Esophagus muscularis mucosa (tissue), 4 donors: ENCODE measurements at regions not wholly inside any gene's neighbourhood (a gene's known extent, or its start where the extent isn't known, plus 50 kb on each side); places are given as distances from the start of the nearest gene placed in this dataset.

Source experiments
- DNase-seq: peaks from one replicate; pipeline ENCODE4 v3.0.0-alpha.2; 2017; ENCODE audit errors: extremely low spot score
- H3K27ac ChIP-seq, 4 donors: fragments of 200-600 bp; sonication (generic); replicated peaks in 1 of 4; 1 replicate in 3 of 4; 2 replicates in 1 of 4; pipeline ENCODE4 v1.5.1; 2016 to 2019; ENCODE audit warnings: mild to moderate bottlenecking in 1 of 4
- H3K27me3 ChIP-seq, 4 donors: fragments of 200-600 bp; sonication (generic); one replicate each; pipeline versions ENCODE4 v1.5.1 to v1.6.0; 2016 to 2019
- H3K36me3 ChIP-seq, 4 donors: fragments of 200-600 bp; sonication (generic); one replicate each; pipeline ENCODE4 v1.5.1; 2016 to 2019
- H3K4me1 ChIP-seq, 4 donors: fragments of 200-600 bp; sonication (generic); one replicate each; pipeline ENCODE4 v1.5.1; 2016 to 2019
- H3K4me3 ChIP-seq, 4 donors: fragments of 200-600 bp; sonication (generic); 1 replicate in 2 of 4; 2 replicates in 2 of 4; pipeline ENCODE4 v1.5.1; 2016 to 2019; ENCODE audit warnings: mild to moderate bottlenecking in 4 of 4, moderate library complexity in 1 of 4
- H3K9me3 ChIP-seq, 4 donors: fragments of 200-600 bp; sonication (generic); 1 replicate in 3 of 4; 2 replicates in 1 of 4; pipeline ENCODE4 v1.5.1; 2016 to 2019
- CTCF ChIP-seq, 3 experiments: fragments of 200-600 bp in 2 of 3; fragments of 450-650 bp in 1 of 3; sonication (generic) in 2 of 3; IDR thresholded peaks; one replicate each; pipeline ENCODE4 v1.5.1; 2017 to 2019; ENCODE audit warnings: antibody characterized with exemption in 3 of 3, mild to moderate bottlenecking in 2 of 3, moderate library complexity in 1 of 3
- EP300 ChIP-seq: sonication (generic); formaldehyde crosslinking; IDR thresholded peaks from one replicate; pipeline ENCODE4 v1.6.1; 2017; ENCODE audit warnings: antibody characterized with exemption
- POLR2A ChIP-seq: fragments of 450-650 bp; IDR thresholded peaks from one replicate; pipeline ENCODE4 v1.6.1; 2017; ENCODE audit warnings: antibody characterized with exemption, moderate library complexity, mild to moderate bottlenecking, low read depth
- POLR2AphosphoS5 ChIP-seq, 2 donors: sonication (generic); formaldehyde crosslinking; IDR thresholded peaks; one replicate each; pipeline ENCODE4 v1.6.1; 2017; ENCODE audit warnings: antibody characterized with exemption in 2 of 2
- WGBS: methylation state at CpG from one replicate; pipeline ENCODE4 v1.1.5; 2018; 5-methylcytosine and 5-hydroxymethylcytosine counted together
- intact Hi-C: fragments of 100-400 bp; cut with DNase I; formaldehyde crosslinking; loops from one replicate; pipeline ENCODE4 v1.15.1; 2023

GRCh38 chr11:32232516-32232915, 141.6 kb downstream of the RCN1 start:
- Histone ChIP-seq H3K9me3 (no peaks in the 10 kb centered on the region), H3K27ac (no peak overlapping the region), H3K4me3 (no peak overlapping the region), H3K36me3 (no peaks in the 10 kb centered on the region), H3K4me1 (no peaks in the 10 kb centered on the region), H3K27me3 (no peaks in the 10 kb centered on the region)
- no peak for TF ChIP-seq POLR2A
- no peak for TF ChIP-seq EP300
- TF ChIP-seq CTCF (IDR thresholded peaks at IDR 0.05) = no peak
- TF ChIP-seq POLR2AphosphoS5 (IDR thresholded peaks at IDR 0.05) = no peak
- intact Hi-C loops = no loop called here
- DNase-seq = peak; percentile 70
- WGBS = 93% methylated on average over 4 of the region's 4 CpGs

- WGBS = 85% methylated on average over 4 of the region's 4 CpGs
- intact Hi-C loops = no loop called here
- no peak overlapping the region for H3K4me3 ChIP-seq
Measured at GRCh38 chr11:32233276-32233675, 142.4 kb downstream of the RCN1 start.

GRCh38 chr11:32233928-32234327, 143.1 kb downstream of the RCN1 start:
- Histone ChIP-seq H3K4me1 (no peaks in the 10 kb centered on the region), H3K27ac (no peak overlapping the region), H3K4me3 (no peak overlapping the region), H3K36me3 (no peaks in the 10 kb centered on the region), H3K9me3 (no peaks in the 10 kb centered on the region), H3K27me3 (no peaks in the 10 kb centered on the region)
- WGBS = 0% methylated on average over 2 of the region's 2 CpGs
- DNase-seq = no peak
- TF ChIP-seq POLR2A (no peak), CTCF (IDR thresholded peaks at IDR 0.05) (no peak), POLR2AphosphoS5 (IDR thresholded peaks at IDR 0.05) (no peak), EP300 (no peak)
- intact Hi-C loops = no loop called here

More at GRCh38 chr11:32233276-32233675, 142.4 kb downstream of the RCN1 start:
- Histone ChIP-seq H3K27ac (no peak overlapping the region), H3K4me1 (no peaks in the 10 kb centered on the region), H3K27me3 (no peaks in the 10 kb centered on the region), H3K36me3 (no peaks in the 10 kb centered on the region), H3K9me3 (no peaks in the 10 kb centered on the region)
- TF ChIP-seq POLR2AphosphoS5 (IDR thresholded peaks at IDR 0.05) (no peak), POLR2A (no peak), EP300 (no peak), CTCF (IDR thresholded peaks at IDR 0.05) (no peak)
- peak; percentile 39 for DNase-seq

- TF ChIP-seq EP300 (no peak), POLR2AphosphoS5 (IDR thresholded peaks at IDR 0.05) (no peak), POLR2A (no peak), CTCF (IDR thresholded peaks at IDR 0.05) (no peak)
- Histone ChIP-seq H3K9me3 (no peaks in the 10 kb centered on the region), H3K4me3 (no peak overlapping the region), H3K36me3 (no peaks in the 10 kb centered on the region), H3K4me1 (no peaks in the 10 kb centered on the region), H3K27ac (no peak overlapping the region), H3K27me3 (no peaks in the 10 kb centered on the region)
- intact Hi-C loops = no loop called here
- DNase-seq = no peak
Measured at GRCh38 chr11:32244453-32244852, 153.6 kb downstream of the RCN1 start.

GRCh38 chr11:32253706-32254105, 162.8 kb downstream of the RCN1 start:
- no peak overlapping the region for H3K27ac ChIP-seq
- 82% methylated on average over 3 of the region's 3 CpGs for WGBS
- H3K9me3 ChIP-seq = no peaks in the 10 kb centered on the region
- no peak overlapping the region for H3K4me3 ChIP-seq
- H3K4me1 ChIP-seq = no peaks in the 10 kb centered on the region
- peaks cover 0 to 9% (median 0%) of the 10 kb centered on the region in 4 donors for H3K27me3 ChIP-seq
- H3K36me3 ChIP-seq = no peaks in the 10 kb centered on the region
- no peak for DNase-seq
- no peak for TF ChIP-seq CTCF (IDR thresholded peaks at IDR 0.05)
- no peak for TF ChIP-seq EP300
- no peak for TF ChIP-seq POLR2A
- no peak for TF ChIP-seq POLR2AphosphoS5 (IDR thresholded peaks at IDR 0.05)
- intact Hi-C loops = no loop called here
